ENCODE measurements at regions not wholly inside any gene's neighbourhood (a gene's known extent, or its start where the extent isn't known, plus 50 kb on each side); places are given as distances from the start of the nearest gene placed in this dataset.

GRCh38 chrX:95218976-95219375, 1465.7 kb upstream of the DIAPH2 start:
- DNase-seq (ENCODE audit: low spot score in 2 of 2), result no peak
- H3K27ac ChIP-seq, result no peak overlapping the region
- no peaks in the 10 kb centered on the region for H3K9me3 ChIP-seq
- intact Hi-C loops (cut with DNase I), result no loop called here
- H3K4me3 ChIP-seq, result no peak overlapping the region
- H3K27me3 ChIP-seq, result no peaks in the 10 kb centered on the region
- no peaks in the 10 kb centered on the region for H3K36me3 ChIP-seq
- no peaks in the 10 kb centered on the region for H3K4me1 ChIP-seq
- no peak for TF ChIP-seq CTCF (IDR thresholded peaks at IDR 0.05)

GRCh38 chrX:95248386-95248785, 1436.3 kb upstream of the DIAPH2 start:
- no peak for DNase-seq (ENCODE audit: low spot score in 2 of 2)
- Histone ChIP-seq H3K27me3 (no peaks in the 10 kb centered on the region), H3K27ac (no peak overlapping the region), H3K36me3 (no peaks in the 10 kb centered on the region), H3K4me3 (no peak overlapping the region), H3K4me1 (no peaks in the 10 kb centered on the region), H3K9me3 (peaks cover 0 to 16% of the 10 kb centered on the region in 2 donors)
- intact Hi-C loops (cut with DNase I), result no loop called here
- no peak for TF ChIP-seq CTCF (IDR thresholded peaks at IDR 0.05)

GRCh38 chrX:95290455-95290854, 1394.2 kb upstream of the DIAPH2 start:
- intact Hi-C loops (cut with DNase I), result no loop called here
- Histone ChIP-seq H3K9me3 (peaks cover 0 to 3% of the 10 kb centered on the region in 2 donors), H3K4me3 (no peak overlapping the region), H3K27ac (no peak overlapping the region), H3K36me3 (no peaks in the 10 kb centered on the region), H3K27me3 (no peaks in the 10 kb centered on the region), H3K4me1 (no peaks in the 10 kb centered on the region)
- TF ChIP-seq CTCF (IDR thresholded peaks at IDR 0.05), result no peak
- no peak for DNase-seq (ENCODE audit: low spot score in 2 of 2)

GRCh38 chrX:95291561-95291960, 1393.1 kb upstream of the DIAPH2 start:
- H3K4me3 ChIP-seq, result no peak overlapping the region
- peaks cover 0 to 3% of the 10 kb centered on the region in 2 donors for H3K9me3 ChIP-seq
- H3K27me3 ChIP-seq, result no peaks in the 10 kb centered on the region
- intact Hi-C loops (cut with DNase I), result no loop called here
- TF ChIP-seq CTCF (IDR thresholded peaks at IDR 0.05), result no peak
- H3K27ac ChIP-seq, result no peak overlapping the region
- H3K4me1 ChIP-seq, result no peaks in the 10 kb centered on the region
- H3K36me3 ChIP-seq, result no peaks in the 10 kb centered on the region
- no peak for DNase-seq (ENCODE audit: low spot score in 2 of 2)

GRCh38 chrX:95318882-95319281, 1365.8 kb upstream of the DIAPH2 start:
- Histone ChIP-seq H3K4me1 (no peaks in the 10 kb centered on the region), H3K27me3 (no peaks in the 10 kb centered on the region), H3K27ac (no peak overlapping the region), H3K9me3 (no peaks in the 10 kb centered on the region), H3K36me3 (no peaks in the 10 kb centered on the region), H3K4me3 (no peak overlapping the region)
- no peak for DNase-seq (ENCODE audit: low spot score in 2 of 2)
- TF ChIP-seq CTCF (IDR thresholded peaks at IDR 0.05), result no peak
- intact Hi-C loops (cut with DNase I), result no loop called here

GRCh38 chrX:95325185-95325584, 1359.5 kb upstream of the DIAPH2 start:
- DNase-seq (ENCODE audit: low spot score in 2 of 2), result no peak
- Histone ChIP-seq H3K4me3 (no peak overlapping the region), H3K9me3 (no peaks in the 10 kb centered on the region), H3K36me3 (no peaks in the 10 kb centered on the region), H3K27ac (no peak overlapping the region), H3K27me3 (no peaks in the 10 kb centered on the region), H3K4me1 (no peaks in the 10 kb centered on the region)
- no peak for TF ChIP-seq CTCF (IDR thresholded peaks at IDR 0.05)
- intact Hi-C loops (cut with DNase I), result no loop called here
